HG02840 (cell line): ENCODE measurements at regions not wholly inside any gene's neighbourhood (a gene's known extent, or its start where the extent isn't known, plus 50 kb on each side); places are given as distances from the start of the nearest gene placed in this dataset.

Source experiments
- ATAC-seq: cut with Tn5 transposase; IDR thresholded peaks from one replicate; pipeline ENCODE4 v1.9.1; 2021; ENCODE audit warnings: mild to moderate bottlenecking, moderate library complexity, moderate number of reproducible peaks; ENCODE audit not compliant: unreplicated experiment, low FRiP score

DNA sequence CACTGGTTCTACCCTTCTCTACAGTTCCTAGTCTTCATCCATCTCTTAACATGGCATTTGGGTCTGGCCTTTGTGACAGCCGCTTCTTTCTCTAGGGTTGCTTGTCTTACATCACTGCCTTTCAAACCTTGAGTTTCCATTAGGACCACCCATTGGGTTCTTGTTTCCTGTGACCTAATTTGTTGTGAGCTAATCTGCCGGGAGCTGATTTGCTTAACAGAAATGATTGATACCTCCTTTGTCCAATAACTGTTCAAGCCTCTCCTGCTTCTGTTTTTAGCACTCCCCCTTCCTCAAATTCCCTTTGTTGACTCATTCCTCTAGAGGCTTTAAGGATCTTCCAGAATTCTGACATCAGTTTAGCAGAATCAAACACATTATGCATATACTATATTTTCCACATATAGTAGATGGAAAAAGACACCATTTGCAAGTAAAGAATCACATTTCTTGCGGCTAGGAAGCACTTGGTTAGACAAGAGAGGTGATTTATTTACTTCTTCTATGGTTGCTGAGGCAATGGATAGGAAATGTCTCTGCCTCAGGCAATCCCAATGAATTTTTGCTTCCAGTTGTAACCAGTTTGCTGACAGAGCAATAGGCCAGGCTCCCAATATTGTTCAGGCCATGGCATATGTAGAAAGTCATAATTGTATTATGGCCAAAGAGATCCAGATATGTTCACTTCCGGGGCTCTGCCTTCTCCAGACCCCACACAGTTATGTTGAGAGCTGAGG lies 130.7 kb downstream of the SNX19 start:
- ATAC-seq, result no peak

DNA sequence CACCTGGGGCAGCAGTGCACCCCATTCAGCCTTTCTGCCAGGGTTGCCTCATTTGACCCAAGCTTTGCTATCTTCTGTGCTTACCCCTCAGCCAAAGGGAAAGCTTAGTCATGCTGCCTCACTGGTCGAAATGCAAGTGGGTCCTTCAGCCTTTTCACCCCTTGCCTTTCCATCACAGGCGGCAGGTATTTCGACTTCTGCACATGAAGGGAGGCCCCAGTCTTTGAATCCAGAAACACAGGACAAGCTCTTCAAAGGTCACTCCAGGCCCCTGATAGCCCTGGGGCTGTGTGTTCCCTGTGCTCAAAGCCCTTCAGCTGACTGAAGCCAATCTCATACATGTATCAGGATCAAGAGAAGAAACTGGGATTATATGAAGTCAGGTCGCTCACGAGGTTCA lies 129.7 kb downstream of the SNX19 start:
- ATAC-seq, result no peak

DNA sequence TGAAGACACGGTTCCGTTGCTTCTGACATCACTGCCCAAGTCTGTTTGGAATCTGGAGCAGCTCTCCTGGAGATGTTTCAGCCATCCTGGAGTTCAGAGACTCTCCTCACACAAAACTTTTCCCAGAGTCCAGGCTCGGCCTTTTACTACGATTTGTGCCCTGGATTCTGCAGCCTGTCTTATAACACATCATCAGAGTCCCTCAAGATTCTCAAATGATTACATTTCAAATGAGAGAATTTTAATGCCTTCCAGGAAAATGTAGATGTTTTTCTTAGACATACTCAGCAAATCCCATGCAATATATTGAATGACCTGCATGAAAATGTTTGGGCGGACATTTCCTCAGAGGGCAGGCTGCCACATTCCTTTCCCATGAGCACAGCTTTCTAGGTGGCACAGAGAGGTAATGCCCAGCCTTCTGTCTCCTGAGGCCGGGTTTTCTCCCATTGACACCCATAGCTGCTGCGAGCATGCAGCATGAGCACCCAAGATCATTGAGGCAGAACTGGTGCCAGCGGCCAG lies 129.1 kb downstream of the SNX19 start:
- ATAC-seq, result no peak

DNA sequence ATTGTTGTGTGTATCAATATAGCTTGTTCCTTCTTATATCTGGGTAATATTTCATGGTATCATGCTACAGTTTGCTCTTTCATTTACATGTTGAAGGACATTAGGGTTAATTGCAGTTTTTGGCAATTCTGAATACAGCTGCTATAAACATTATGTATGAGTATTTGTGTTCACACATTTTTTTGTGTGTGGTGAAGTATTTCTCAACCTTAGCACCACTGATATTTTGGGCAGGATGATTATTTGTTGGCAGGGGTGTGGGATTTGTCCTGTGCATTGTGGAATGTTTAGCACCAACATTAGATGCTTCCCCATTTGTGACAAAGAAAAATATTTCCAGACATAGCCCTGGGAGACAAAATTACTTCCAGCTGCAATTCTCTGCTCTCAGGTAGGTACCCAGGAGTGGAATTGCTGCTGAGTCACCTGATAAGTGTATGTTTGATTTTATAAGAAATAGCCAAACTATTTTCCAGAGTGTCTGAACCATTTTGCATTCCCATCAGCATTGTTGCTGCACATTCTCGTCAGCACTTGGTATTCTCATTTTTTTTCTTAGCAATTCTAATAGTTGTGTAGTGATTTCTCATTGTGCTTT lies 128.2 kb downstream of the SNX19 start:
- ATAC-seq, result no peak

DNA sequence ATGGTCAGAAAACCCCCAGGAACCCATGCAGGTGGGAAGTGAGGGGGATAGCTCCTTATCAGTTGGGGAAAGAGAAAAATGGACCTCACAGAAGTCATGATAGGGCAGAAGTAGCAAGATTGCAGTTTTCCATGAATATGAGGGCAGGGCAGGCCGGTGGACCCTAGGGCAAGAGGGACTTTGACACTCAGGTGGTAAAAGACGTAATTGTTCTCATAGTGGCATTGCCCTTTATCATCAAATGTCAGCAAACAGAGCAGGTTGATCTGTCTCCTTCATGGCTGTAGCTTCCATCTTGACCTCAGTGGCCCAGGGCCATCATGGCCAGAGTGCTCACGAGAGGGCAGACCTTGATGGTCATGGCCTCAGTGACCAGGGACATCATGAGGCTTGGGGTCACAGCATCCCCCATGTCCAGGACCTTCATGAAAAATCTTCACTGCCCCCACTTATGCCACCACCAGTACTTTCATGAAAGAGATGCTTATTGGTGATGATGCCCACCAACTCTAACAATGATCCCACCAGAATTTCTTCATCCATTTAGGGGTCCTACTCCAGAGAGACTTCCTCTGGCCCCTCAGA lies 127.1 kb downstream of the SNX19 start:
- no peak for ATAC-seq

DNA sequence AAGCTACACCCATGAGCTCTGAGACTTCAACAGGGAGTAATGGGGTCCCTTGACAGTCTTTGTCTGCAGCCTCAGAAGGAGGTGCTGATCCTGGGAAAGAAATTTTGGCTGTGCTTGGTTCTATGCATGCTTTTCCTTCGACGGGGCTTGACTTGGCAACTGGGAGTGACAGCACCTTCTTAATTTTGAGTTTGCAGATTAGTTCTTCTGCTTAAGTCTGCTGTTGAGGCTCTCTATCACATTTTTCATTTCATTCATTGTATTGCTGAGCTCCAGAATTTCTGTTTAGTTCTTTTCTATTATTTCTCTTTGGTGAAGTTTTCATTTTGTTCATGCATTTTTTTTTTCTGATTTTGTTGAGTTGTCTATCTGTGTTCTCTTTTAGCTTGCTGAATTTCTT lies 125.6 kb downstream of the SNX19 start:
- ATAC-seq, result no peak

DNA sequence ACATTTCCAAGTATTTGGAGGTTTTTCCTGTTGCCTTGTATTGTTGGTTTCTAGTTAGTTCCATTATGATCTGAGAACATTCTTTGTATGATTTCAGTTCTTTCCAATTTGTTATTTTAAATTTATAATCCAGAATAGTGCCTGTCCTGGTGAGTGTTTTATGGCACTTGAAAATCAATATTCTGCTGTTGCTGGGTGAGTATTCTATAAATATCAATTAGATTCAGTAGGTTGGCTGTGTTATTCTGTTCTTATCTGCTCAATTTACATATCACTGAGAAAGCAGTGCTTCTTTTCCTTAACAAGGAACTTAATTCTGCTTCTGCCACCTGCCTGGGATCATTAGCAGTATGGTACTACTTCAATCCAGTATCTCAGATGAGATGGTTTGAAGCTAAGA lies 123.5 kb downstream of the SNX19 start:
- no peak for ATAC-seq

DNA sequence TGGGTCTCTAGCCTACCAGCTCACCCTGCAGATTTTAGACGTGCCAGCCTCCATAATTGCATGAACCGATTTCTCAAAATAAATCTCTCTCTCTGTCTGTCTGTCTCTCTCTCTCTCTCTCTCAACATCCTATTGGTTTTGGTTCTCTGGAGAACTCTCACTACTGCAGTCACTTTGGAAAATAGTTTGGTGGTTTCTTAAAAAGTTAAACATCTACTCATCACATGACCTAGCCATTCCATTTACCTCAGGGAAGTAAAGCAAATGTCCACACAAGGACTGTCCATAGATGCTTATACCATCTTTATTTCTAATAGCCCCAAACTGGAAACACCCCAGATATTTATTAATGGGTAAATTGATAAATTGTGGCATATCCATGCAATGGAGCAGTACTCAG lies 119.5 kb downstream of the SNX19 start:
- ATAC-seq, result no peak

DNA sequence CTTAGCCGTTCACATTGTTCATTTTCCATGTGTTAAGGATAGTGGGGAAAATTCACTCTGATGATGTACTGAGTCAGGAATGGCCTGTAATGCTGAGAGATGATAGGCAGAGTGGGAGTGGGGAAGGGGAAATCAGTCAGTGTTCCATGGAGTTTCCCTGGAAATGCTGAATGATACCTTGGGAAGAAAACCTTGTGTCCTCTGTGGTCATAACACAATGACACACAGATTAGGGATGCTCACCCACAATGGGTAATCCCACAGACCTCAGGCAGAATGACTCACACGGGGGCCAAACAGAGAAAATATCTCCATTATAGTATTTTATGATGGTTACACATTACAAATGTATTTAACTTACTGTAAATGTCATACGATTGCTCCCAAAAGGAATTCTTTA lies 118.0 kb downstream of the SNX19 start:
- ATAC-seq, result no peak

DNA sequence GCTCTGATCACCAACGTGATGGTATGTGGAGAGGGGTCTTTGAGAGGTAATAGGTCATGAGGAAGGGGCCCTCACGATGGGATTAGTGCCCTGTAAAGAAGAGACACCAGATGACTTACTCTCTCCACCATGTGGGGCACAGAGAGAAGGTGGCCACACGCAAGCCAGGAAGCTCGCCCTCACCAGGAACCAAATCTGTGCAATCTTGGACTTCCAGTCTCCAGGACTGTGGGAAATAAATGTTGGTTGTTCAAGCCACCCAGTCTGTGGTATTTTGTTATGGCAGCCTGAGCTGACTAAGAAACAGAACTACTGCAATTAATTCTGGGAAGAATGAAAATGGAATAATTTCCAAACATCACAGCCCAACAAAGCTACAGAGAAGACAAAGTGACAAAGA lies 117.5 kb downstream of the SNX19 start:
- ATAC-seq, result no peak

DNA sequence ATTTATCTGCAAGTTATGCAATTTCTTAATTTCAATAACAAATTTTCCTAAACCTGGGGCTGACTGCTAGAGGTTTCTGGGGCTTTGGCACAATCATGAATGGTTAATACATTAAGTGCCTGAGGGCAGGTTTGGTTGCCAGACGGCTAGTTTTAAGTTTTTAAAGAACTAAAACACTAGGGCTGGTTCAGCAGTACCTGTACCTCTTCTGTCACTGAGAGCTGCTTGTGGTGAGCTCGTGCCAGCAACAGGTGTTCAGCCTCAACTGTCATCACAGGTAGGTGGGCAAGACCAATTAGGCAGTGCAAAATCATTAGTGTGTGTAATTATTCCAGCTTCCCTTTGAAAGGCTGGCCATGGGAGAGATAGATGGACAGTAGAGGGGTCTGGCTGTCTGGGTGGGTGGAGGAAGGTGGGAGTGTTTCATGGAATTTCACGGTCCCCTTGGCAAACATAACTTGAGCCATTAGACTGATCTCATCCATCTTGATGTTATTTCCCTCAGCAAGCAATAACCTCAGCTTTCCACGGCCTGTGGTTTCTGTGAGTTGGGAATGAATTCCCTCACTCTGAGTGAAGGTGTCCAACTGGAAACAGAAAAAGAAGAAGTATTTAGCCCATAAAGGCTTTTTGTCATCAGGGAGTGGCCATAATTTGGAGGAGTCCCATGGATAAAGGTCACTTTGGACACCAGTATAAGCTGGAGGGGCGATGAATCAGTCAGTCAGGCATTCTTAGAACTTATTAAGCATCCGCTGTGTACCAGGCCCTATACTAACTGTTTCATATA lies 114.8 kb downstream of the SNX19 start:
- no peak for ATAC-seq

DNA sequence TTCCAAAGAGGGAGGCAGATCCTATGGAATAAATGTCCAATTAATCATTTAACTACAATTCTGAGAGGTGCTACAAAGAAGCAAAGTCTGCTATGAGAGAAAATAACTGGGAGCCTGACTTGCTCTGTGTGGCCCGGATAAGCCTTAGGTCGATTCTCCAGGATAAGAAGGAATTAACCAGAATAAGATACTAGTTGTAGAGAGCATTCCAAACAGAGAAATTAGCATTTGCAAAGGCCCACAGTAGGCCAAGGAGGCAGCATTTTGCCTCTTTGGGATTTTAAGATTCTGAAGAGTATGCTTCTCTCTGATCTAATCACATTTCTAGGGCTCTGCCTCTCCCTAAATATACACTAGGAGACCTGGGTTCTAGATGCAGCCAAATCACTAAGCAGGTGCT lies 113.7 kb downstream of the SNX19 start:
- no peak for ATAC-seq

DNA sequence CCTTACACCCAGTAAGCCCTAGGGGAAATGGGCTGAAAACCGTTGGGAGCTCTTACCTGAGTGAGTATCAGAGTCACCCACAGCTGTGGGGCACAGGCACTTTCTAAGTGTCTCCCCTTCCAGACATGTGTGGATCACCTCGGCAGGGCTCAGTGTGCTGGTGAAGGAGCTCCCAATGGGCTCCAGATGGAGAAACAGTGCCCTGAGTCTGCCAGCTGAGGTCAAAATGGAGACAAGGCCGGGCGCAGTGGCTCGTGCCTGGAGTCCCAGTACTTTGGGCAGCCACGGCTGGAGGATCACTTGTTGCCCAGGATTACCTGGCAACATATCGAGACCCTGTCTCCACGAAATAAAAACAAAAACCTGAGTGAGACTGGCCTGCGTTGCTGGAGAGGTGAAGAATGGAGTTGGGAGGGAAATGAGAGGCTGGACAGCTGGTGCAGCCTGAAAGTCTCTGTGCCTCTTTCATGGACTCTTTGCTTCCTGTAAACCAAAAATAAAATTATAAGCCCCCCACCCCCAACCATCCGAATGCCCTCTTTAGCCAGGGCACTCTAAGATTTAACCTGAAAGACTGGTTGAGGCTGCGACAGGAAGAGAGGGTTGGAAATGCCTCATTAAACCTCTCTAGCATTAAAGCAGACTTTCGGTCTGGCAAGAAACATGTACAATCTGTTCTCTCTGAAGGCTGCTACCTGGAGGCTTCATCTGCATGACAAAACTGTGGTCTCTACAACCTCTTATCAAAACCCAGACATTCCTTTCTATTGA lies 111.8 kb downstream of the SNX19 start:
- ATAC-seq, result no peak

DNA sequence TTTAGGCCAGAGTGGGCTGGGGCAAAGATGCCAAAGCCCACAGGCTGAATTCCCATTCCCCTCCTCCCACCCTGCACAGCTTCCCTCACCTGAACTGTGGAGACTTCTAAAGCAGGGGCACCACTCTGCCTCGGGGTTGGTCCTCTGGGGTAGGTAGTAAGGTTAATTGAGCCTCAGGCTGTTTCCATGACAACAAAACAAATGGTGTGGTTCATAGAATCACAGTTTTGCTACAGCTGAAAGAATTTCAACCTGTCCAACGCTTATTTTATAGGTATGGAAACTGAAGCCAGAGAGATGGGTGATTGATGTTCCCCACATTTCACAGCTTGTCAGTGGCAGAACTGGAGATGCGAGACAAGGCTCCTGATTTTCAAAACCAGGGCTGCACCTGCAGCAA lies 109.5 kb downstream of the SNX19 start:
- no peak for ATAC-seq

DNA sequence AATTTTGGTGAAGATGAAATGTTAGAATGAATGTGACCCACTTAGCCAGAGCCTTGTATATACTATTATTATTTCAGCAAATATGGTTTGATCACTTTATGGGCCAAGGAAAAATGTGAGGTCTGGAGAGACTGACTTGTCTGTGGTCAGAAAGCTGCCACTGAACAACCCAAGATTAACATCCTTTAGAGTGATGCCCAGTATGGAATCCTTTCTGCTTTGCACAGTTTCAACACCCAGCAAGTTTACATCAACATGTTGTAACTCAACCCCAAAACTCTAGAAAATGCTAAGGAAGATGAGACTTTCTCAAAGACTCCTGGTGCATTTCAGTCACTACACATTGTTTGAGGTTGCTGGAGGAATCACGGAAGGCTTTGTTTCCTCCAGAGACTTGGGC lies 107.7 kb downstream of the SNX19 start:
- no peak for ATAC-seq

DNA sequence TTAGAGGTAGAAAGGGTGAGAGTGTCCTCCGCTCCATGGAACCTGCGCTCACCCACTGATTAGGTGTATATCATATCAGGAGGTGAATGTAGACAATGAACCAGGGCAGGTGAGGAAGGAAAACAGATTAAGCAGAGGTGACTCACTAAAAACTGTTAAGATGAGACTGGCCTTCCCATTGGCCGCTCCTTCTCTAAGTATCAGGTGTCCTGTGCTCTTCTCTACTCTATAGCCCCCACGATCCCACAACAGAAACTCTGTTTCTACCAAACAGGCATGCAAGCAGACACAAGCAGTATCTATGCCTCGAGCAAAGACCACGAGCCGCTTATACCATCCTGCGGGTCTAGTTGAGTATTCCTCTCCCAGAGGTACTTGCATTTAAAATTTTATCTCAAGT lies 103.1 kb downstream of the SNX19 start:
- no peak for ATAC-seq

DNA sequence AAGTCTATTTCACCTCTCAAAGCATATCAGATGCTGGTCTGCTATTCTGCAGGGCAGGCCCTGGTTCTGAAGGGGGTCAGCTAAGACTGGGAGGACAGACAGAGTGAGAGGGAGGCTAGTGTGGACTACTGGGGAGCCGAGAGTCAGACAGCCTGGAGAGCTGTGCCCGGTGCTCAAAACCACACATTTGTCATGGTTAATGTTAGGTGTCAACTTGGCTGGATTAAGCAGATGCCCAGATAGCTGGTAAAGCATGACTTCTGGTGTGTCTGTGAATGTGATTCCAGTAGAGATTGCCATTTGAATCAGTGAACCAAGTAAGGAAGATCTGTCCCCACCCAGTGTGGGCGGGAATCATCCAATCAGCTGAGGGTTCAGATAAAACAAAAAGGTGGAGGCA lies 102.6 kb downstream of the SNX19 start:
- ATAC-seq, result no peak

DNA sequence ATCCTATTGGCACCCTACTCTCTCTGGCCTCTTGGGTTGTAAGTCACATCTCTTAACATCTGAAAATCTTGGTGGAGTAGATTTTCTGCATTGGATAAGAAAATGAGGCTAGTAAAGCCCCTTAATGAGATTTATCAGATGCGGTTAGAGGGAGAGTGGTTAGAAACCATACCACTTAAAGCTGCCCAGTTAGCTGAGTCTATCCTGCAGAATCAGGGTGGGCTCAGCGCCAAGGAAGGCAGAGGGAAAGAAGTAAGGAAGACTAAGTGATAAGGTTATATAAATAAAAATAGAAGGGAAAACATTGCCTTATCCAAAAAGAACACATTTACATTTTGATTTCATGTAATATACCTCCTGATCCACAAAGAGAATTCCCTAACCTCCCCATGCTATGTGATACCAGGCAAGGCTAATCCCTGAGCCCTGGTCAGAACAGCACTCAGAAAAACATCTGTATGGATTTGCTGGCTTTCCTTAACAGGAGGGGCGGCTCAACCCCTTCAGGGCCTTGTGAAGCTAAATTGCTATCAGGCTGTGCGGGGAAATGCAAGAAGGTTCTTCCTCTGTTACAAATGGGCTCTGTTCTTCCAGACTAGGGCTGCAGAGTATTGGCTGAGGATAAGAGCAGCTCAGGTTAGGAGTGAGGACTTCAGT lies 101.7 kb downstream of the SNX19 start:
- no peak for ATAC-seq

DNA sequence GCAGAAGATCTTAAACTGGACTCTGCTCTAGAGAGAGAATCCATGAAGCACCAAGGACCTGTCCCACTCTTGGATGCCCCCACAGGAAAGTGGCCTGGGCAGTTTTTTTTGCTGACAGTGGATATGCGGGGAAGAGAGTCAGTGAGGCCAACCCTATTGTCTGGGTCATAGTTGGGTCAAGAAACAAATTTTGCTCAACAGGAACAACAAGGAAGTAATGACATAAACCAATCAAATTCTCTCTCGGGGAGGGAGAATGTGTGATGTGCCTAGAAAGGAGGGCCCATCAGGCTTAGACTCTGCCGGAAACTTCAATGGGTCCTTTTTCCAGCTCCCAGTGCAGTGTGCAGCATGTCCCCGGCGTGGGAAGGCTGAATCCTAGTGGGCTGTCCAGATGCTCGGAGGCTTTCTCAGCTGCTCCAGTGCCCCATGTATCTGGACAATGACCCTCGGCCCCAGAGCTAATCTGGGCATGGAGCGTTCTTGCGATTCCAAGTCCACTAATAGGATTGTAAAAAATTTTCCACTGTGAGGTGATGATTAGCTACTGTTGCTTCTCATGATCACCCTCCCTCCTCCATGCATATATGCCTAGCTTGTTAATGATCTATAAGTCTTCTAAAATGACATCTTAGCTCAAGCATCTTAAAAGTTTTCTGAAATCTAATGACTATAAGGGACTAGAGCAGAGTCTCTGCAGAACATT lies 101.0 kb downstream of the SNX19 start:
- ATAC-seq, result no peak
